GM18909 (cell line): ENCODE measurements at regions not wholly inside any gene's neighbourhood (a gene's known extent, or its start where the extent isn't known, plus 50 kb on each side); places are given as distances from the start of the nearest gene placed in this dataset.

ENCODE experiments used
- ATAC-seq: cut with Tn5 transposase; IDR thresholded peaks from one replicate; pipeline ENCODE4 v1.9.1; 2021; ENCODE audit warnings: mild to moderate bottlenecking; ENCODE audit not compliant: unreplicated experiment, poor library complexity

DNA sequence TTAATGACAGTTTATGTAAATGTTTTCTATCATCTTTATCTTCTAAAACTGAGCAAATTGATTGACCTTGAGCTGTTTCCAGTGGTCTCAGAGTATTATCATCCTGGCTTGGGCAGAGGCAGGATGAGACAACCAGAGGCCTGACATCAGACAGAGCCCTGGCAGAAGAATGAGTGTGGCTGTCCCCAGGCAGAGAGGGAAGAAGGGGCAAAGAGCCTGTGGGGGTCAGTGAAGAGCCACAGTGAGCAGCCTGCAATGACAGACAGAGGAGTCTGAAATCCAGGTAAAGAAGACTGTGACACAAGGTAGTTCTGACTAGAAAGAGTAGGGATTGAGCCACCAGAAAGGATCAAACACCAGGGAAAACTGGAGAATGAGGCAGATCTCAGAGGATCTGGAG, 182.4 kb upstream of the ARSJ start:
- ATAC-seq = no peak

DNA sequence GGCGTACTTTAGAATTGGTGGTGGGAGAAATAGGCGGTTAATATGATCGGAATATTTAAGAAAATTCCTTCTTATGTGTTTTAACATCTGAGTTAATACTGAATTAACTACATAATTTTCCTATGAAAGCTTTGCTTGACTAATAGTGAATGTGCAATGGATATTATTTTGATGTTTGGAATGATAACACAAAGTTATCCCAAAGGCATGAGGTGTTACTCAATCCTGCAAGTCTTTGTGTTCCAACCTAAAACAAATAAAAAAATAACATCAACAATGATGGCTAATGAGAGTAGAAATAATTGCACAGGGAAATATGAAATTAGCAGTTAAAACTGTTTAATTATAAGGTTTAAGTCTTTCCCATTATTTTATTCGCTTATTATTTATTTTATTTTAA, 183.6 kb upstream of the ARSJ start:
- no peak for ATAC-seq

DNA sequence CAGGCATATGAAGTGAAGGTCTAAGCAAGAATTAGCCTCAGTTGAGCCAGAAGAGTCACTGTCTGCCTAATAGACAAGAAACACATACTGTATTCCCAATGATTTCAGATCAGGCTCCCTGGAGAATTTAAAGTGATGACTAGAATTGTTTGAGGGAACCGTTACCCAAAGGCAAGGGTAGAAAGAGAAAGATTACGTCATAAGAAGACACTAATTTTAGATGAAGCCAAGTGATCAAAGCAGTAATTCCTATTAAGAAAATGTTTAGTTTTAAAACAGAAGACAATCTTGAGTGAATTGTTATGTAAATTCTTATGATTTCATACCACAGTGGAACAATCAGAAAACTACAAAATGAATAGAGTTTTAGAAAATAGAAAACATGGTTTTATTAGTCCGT, 194.5 kb upstream of the ARSJ start:
- ATAC-seq = no peak

DNA sequence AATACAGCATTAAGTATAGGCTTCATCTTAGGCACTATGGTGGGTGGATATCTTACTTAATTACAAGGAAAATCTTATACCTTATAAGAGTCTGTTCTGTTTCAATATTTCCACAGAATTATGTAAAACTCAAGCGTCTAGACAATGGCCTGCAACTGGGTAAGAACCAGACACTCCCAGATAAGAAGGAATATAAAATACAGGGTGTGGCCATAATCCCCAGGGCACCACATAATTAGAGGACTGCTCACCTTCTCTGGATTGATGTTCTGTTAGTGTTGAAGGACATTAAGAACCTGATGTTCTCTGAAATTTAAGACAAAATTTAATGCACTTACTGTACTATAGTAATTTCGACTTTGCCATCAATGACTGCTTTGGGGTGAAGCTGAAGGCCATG, 198.2 kb upstream of the ARSJ start:
- ATAC-seq = no peak

DNA sequence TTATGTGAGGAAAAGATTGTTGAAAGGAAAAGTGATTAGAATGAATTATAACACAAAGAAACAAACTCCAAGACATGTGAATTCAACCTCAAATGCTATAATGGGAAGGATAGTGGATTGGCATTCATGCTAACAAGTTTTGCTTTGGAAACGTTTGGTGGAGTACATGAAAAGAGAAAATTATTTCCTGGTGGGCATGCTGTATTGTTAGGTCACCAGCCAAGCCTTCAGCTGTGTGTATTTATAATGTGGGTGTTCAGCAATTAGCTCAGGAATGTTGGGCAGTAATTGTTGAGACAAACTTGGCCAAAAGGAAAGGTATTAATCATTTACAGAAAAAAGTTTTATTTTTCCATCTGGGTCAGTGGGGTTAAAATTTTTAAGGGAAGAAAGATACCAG, 198.9 kb upstream of the ARSJ start:
- no peak for ATAC-seq

DNA sequence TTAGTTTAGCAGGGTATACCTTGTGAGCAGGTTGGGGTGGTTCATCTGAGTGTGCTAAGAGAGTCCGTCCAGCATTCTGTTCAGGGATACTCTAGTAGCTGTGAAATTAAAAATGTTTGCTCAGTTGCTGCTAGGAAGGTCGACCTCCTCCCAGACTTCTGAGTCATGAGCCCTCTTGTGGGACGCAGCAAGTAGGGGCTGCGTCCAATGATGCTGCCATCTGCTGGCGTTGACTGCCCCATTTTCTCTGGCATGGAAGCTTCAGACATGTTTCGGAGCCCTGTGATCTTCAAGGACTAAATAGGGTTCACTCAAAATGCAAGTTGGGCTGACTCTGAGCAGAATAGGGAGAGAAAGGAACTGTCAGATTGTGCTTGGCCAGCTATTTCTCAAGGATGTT, 201.0 kb upstream of the ARSJ start:
- ATAC-seq = no peak

DNA sequence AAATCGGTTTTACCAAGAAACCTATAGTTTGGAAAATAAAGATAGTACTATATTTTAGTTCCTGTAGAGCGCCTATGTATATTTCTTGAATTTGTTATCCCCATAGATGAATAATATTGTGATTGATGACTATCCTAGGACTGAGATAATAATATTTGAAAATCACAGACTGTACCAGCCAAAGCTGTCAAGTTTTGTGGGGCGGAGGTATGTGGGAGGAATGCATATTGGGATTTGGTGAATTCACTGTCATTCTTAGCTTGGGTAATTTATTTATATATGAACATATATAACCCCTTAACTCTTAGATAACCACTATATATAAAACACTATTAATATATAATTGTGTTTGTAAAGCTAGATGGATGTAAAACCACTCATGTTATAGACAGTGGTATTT, 205.5 kb upstream of the ARSJ start:
- ATAC-seq = no peak

DNA sequence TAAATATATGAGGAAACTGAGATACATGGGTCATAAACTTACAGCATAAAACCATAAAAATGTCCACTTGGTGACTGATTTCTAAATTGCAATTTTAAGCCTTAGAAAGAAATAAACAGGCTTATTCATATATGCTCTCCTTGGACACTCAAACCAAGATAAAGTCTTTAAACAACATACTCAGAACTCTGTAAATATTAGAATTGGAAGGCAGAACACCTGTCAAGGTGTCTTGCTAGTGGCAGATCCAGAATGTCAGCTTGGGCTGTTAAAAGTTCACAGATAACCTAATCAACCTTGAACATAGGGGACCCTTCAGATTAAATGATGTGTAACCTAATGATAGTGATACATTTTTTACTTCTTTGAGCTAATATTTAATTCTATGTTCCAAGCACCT, 208.1 kb upstream of the ARSJ start:
- no peak for ATAC-seq

DNA sequence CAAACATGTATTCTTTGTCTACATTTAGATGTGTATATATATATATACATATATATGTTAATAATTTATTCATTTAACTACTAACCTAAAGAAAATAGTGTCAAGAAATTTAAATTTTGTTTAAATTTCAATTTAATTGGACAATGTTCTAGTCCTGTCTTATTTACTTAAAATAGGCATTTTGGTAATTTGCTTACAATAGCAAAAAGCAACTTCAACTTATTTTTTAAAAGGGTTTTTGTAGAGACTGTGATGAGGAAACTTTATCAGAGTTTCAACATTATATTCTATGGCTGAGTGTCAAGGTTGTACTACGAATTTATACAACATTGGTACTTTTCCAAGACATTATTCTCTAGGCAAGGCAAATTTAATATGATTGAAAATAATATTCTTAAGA, 212.0 kb upstream of the ARSJ start:
- ATAC-seq = no peak

DNA sequence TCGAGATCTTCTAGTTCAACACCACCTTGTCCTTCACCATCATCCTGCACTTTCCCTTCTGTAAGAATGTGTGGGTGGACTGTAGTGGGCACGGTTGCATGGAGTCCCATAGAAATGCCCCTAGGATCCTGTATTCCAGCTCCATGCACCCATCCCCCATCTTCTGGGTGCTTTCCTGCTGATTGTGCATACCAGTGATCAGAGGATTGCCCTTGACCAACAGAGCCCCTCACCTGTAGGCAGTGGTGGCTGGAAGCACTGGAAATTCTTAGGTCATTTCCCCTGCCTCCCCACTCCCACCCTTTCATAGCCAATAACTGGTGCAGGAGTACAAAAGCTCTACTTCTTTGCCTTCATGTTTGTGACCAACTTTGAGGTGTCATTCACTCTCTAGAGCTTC, 213.4 kb upstream of the ARSJ start:
- ATAC-seq = no peak

DNA sequence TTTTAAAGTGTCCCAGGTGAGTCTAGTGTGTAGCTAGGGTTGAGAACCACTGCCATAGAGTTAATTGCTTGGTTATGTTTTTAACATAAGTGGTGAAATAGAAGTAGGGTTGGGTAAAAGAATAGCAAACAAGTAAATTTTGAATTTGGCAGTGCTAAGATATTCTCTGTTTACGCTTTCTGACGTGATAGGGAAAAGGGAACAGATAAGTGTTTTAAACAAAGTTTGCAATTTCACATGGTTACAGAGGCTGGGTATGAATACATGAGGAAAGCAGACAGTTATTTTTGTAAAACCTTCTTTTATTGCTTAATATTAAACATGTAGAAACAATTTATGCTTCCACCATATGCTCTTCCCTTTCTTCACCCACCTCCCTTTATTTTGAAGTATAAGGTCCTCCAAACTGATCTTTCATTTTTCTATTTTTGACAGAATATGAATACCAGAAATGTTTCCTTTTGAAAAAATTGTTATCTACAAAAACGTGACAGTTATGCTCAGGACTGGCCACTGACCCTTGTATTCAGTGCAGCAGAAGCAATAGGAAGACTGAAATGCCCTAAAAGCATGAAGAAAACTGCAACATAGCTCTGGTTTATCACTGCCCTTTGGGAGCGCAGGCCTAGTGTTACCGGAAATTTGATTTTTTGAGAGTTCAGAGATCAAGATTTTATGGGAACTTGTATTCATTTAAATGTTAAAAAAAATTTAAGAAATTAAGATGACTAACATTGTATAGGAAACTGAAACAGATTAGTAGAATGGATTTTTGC, 214.4 kb upstream of the ARSJ start:
- ATAC-seq = no peak

DNA sequence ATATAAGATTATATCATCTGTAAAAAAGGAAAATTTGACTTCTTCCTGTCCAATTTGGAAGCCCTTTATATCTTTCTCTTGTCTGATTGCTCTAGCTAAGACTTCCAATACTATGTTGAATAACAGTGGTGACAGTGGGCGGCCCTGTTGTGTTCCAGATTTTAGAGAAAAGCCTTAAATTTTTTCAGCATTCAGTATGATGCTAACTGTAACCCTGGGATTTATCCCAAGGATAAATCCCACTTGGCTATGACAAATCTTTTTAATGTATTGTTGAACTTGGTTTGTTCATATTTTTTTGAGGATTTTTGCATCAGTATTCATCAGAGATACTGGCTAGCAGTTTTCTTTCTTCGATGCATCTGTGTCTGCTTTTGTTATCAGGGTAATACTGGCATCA, 217.2 kb upstream of the ARSJ start:
- ATAC-seq = no peak

DNA sequence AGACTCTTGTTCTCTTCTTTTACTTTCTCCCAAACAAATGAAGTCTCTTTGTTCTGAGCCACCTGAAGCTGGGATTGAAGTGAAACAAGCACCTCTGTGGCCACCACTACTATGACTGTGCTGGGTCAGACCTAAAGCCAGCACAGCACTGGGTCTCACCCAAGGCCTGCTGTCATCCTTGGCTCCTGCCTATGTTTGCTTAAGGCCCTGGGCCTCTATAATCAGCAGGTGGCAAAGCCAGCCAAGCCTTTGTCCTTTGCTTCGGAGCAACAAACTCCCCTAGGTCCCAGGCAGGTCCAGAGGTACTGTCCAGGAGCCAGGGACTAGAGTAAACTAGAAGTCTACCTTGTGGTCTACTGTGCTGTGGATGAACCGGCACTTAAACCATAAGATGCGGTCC, 220.6 kb upstream of the ARSJ start:
- ATAC-seq = no peak

DNA sequence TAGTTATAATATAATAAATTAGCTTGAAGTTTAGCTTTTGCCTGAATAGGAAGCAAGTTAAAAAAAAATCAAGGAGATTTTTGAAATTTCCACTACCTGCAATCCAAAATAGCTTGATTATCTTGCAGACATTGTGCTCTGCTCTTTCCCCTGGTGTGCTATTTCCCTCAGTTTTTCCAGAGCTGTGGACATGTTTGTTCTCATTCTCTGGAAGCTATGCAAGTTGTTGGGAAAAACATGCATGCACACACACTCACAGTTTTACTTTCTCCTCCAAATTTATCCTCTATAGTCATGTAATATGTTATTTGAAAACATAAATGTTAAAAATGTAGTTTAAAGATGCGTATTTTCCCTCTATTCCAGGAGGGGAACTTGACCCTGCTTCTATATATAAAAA, 225.8 kb upstream of the ARSJ start:
- no peak for ATAC-seq

DNA sequence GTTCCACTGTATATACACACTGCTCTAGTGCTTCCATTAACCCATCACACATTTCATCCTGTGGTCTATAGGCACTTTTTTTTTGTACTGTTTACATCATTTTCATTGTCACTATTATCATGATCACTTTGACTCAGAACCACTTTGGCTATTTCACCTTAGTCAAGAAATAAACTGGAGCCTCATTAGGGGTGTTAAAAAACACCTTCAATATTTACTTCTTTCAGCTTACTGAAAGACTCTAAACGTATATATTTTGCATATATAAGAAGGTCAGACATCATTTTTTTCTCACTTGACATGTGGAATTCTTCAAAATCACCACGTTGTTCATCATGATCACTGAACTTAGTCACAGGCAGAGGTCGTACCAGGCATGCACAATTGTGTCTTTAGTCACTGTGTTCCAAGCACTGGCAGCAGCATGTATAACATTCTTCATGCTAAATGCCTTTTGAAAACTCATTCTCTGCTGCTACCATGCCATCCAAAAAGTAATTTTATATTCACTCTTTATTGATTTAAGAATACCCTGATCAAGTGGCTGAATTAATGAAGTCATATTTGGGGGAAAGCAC, 229.2 kb upstream of the ARSJ start:
- no peak for ATAC-seq

DNA sequence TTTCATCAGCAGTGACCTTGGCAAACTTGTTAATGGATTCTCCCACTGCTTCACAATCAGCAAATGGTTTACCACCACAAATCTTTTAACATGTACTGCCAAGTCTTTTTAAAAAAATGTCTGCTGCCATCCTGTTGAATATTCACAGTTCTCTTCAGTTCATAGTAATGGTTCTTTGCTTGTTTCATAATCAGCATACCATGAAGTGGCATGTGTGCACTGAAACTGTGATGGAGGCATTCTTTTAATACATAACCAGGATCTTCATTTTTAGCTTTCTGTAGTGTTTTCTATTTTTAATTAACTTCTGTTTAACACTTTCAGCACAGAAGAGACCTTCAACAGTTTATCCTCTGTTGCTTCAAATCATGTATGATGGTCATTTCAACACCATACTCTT, 230.1 kb upstream of the ARSJ start:
- peak; percentile 92 for ATAC-seq

DNA sequence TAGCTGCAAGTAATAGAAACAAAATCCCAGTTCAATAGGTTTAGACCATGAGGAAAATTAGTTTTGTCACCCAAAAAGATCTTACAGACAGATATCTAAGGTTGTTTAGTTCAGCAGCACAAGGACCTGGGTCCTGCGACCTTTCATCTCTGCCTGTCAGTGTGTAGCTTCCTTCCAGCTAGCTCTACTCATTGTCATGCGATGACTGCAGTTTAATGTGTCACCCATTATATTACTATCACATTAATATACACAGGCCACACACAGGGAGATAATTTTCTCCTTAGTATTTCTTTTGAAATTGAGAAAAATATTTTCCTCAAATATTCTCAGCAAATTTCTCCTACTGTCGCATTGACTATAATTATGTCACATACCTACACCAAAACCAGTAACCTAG, 232.1 kb upstream of the ARSJ start:
- no peak for ATAC-seq

DNA sequence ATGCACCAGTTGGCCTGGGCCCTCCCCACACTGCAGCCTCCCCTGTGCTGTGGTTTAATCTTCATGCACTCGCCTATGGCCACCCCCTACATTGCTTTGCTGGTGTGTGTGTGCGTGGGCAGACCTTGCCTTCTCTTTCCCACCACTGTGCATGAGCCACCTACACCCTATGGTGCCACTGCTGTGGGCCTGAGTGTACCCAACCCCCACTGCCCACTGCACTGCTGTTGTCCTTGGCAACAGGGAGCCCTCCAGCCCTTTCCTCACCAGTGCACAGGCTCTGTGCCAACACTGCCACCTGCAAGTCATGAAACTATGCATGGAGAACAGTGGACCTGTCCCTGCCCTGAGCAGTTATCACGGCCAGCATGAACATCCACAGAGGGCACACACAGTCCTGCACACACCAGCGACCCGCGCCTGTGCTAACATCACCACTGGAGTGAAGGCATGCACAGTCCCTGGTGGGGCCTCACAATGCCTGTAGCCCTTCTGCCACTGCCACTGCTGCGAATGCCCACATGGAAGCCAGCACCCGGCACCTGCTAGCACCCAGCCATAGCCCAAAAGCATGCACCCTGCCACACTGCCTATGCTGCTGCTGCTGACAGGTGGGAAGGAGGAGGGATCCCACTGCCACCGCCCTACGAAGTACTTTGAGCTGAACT, 237.8 kb upstream of the ARSJ start:
- ATAC-seq = no peak

DNA sequence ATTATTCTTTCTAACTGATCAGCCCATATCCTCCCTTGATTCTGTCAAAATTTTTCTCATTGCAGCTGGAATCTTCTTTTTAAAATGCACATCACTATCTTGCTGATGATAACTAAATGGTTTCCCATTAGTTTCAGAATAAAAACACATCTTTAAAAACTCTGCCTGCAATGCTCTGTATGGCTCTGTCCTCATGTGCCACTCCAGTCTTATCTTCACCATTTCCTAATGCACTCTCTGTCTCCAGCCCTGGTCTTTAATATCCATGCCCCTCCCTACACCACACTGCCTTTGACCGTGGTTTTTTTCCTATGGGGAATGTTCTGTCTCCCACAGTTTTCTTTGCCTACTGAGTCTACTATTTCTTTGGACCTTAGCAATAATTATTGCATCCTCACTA, 244.1 kb upstream of the ARSJ start:
- ATAC-seq = no peak

DNA sequence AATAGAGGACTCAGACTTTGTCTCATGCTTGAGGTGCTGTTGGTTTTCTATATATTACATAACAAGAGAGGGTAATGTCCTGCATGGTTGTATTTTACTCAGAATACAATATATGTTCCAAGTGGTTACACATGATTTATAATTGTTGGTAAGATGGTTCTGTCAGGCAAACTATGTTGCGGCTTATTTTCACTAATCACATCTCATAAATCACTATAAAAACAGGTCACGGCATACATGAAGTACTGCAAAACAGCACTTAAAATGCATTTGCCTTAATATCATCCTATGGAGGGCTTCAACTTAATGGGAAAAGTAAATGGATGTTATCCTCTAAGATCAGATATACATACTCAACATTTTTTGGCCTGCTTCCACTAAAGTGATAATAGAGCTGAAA, 246.0 kb upstream of the ARSJ start:
- no peak for ATAC-seq

DNA sequence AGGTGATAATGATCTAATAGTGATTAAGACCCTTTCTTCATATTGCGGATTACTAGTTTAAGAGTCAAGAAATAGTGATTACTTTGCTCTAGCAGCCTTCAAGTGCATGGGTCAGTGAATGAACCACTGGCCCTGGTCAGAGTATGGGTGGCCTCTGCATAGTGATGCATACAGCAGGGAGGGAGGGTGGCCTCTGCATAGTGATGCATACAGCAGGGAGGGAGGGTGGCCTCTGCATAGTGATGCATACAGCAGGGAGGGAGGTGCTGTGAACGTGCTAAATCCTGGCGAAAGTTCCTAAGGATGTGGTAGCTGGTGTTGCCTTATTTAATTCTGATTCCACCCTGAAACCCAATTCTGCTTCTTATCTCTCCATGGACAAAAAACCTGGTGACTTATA, 246.7 kb upstream of the ARSJ start:
- no peak for ATAC-seq
